Fibroblast of lung (primary cell): ENCODE measurements at regions not wholly inside any gene's neighbourhood (a gene's known extent, or its start where the extent isn't known, plus 50 kb on each side); places are given as distances from the start of the nearest gene placed in this dataset.

Experiments
- EZH2 ChIP-seq: IDR thresholded peaks from 2 replicates; pipeline ENCODE4 v1.5.1; 2012; ENCODE audit warnings: low read length, control low read depth, mild to moderate bottlenecking; ENCODE audit errors: missing control alignments
- TF ChIP-seq, protein P1 (sequence below), 2 donors: IDR thresholded peaks in 1 of 2; conservative IDR thresholded peaks in 1 of 2; 1 replicate in 1 of 2; 2 replicates in 1 of 2; pipeline ENCODE4 v1.5.1; 2011 to 2012; ENCODE audit warnings: low read length in 2 of 2, control low read depth in 1 of 2, inconsistent platforms in 1 of 2, low read depth in 1 of 2, mild to moderate bottlenecking in 1 of 2

DNA sequence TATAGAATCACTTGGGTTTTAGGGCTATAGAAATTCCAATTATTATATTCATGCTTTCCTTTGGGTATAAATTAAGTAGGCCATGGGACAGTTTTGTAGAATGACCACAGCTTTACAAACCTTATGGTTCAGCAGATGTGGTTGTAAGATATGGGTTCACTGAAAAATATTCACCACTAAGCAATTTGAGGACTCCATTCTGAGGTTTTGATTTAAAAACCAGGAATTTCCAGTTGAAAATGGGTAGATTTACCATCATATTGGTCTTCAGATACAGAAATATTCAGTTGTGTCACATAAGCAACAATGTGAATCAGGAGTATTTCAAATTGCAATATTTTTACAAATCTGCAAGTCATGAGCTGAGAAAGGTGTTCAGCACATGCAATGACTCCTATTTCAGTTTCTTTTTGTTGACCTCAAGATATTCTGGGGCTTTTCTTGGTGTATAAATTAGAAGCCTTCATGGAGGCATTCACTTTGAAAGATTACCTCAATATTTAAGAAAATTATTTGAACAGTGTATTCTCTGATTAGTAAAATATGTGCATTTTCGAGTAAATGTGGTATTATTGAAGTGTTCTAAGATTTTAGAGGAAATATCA lies 218.4 kb upstream of the HCCS start:
- TF ChIP-seq, protein P1, sequence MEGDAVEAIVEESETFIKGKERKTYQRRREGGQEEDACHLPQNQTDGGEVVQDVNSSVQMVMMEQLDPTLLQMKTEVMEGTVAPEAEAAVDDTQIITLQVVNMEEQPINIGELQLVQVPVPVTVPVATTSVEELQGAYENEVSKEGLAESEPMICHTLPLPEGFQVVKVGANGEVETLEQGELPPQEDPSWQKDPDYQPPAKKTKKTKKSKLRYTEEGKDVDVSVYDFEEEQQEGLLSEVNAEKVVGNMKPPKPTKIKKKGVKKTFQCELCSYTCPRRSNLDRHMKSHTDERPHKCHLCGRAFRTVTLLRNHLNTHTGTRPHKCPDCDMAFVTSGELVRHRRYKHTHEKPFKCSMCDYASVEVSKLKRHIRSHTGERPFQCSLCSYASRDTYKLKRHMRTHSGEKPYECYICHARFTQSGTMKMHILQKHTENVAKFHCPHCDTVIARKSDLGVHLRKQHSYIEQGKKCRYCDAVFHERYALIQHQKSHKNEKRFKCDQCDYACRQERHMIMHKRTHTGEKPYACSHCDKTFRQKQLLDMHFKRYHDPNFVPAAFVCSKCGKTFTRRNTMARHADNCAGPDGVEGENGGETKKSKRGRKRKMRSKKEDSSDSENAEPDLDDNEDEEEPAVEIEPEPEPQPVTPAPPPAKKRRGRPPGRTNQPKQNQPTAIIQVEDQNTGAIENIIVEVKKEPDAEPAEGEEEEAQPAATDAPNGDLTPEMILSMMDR (conservative IDR thresholded peaks at IDR 0.05 in 1 of 2, IDR thresholded peaks at IDR 0.05 in 1 of 2; ENCODE audit: low read depth in 1 of 2, low read length in 2 of 2) = no peak
- TF ChIP-seq EZH2 = no peak
